Caco-2 (cell line): ENCODE measurements at regions not wholly inside any gene's neighbourhood (a gene's known extent, or its start where the extent isn't known, plus 50 kb on each side); places are given as distances from the start of the nearest gene placed in this dataset.

Experiments used
- BruUV-seq: library from RNA; stranded (reverse); fragments of 400-500 nt; replicated peaks from 2 replicates; lab custom pipeline; 2021; lab: Mats Ljungman, UMichigan
- CTCF ChIA-PET: fragments of 300-600 bp; sonication (Branson Sonifier 250); formaldehyde crosslinking; loops from one replicate; lab custom pipeline; 2022; ENCODE audit warnings: antibody characterized with exemption; lab: Charles Lee
- POLR2A ChIA-PET: fragments of 300-600 bp; sonication (Branson Sonifier 250); formaldehyde crosslinking; loops from one replicate; lab custom pipeline; 2022; ENCODE audit warnings: antibody characterized with exemption; lab: Charles Lee
- DNase-seq, 2 experiments: peaks; one replicate each; pipeline versions ENCODE4 v3.0.0 to v3.0.0-alpha.2; 2020 to 2022
- H3K27me3 ChIP-seq: replicated peaks from 2 replicates; pipeline ENCODE4 v1.6.0; 2011; ENCODE audit warnings: low read length; ENCODE audit not compliant: control insufficient read depth, insufficient read depth
- H3K36me3 ChIP-seq: 2 replicates; pipeline ENCODE4 v1.5.1; 2011; ENCODE audit warnings: low read length; ENCODE audit not compliant: control insufficient read depth, insufficient read depth
- H3K4me1 ChIP-seq: fragments of 250-450 bp; sonication (Bioruptor Pico); 2 replicates; pipeline ENCODE4 v1.5.1; 2020; ENCODE audit warnings: mild to moderate bottlenecking
- H3K4me3 ChIP-seq: 2 replicates; pipeline ENCODE4 v1.5.1; 2011; ENCODE audit warnings: low read depth, mild to moderate bottlenecking, control low read depth, low read length
- H3K9me3 ChIP-seq: fragments of 250-450 bp; sonication (Bioruptor Pico); 2 replicates; pipeline ENCODE4 v1.5.1; 2020; ENCODE audit warnings: mild to moderate bottlenecking, moderate library complexity
- H3K27ac Mint-ChIP-seq: one replicate; pipeline ENCODE4 v1.8.0; 2022; ENCODE audit warnings: mixed read lengths; ENCODE audit not compliant: unreplicated experiment
- H3K27me3 Mint-ChIP-seq: one replicate; pipeline ENCODE4 v1.8.0; 2022; ENCODE audit warnings: mixed read lengths; ENCODE audit not compliant: insufficient read depth, unreplicated experiment
- H3K36me3 Mint-ChIP-seq: one replicate; pipeline ENCODE4 v1.8.0; 2022; ENCODE audit warnings: mild to moderate bottlenecking, mixed read lengths; ENCODE audit not compliant: insufficient read depth, unreplicated experiment
- H3K4me1 Mint-ChIP-seq: one replicate; pipeline ENCODE4 v1.8.0; 2022; ENCODE audit warnings: low read depth, mixed read lengths; ENCODE audit not compliant: unreplicated experiment
- H3K4me3 Mint-ChIP-seq: one replicate; pipeline ENCODE4 v1.8.0; 2022; ENCODE audit warnings: mild to moderate bottlenecking, moderate library complexity, mixed read lengths; ENCODE audit not compliant: unreplicated experiment
- H3K9me3 Mint-ChIP-seq: one replicate; pipeline ENCODE4 v1.8.0; 2022; ENCODE audit warnings: mixed read lengths; ENCODE audit not compliant: unreplicated experiment
- intact Hi-C: fragments of 100-400 bp; cut with micrococcal nuclease; formaldehyde crosslinking; loops from one replicate; pipeline ENCODE4 v1.10.0; 2022; ENCODE audit not compliant: unreplicated experiment
- TF ChIP-seq, protein P1 (sequence below), 2 experiments: fragments of 200-600 bp in 1 of 2; IDR thresholded peaks; 1 replicate in 1 of 2; 2 replicates in 1 of 2; pipeline versions ENCODE4 v1.5.1 to v1.8.0; 2011 to 2022; ENCODE audit warnings: antibody characterized with exemption in 1 of 2, control low read depth in 1 of 2, inconsistent platforms in 1 of 2, low read depth in 1 of 2, low read length in 1 of 2, mild to moderate bottlenecking in 1 of 2, moderate library complexity in 1 of 2; ENCODE audit not compliant: insufficient read depth in 1 of 2, severe bottlenecking in 1 of 2, unreplicated experiment in 1 of 2

- Mint-ChIP-seq H3K27ac (no peak overlapping the region), H3K36me3 (no peaks in the 10 kb centered on the region), H3K4me1 (peaks cover 7% of the 10 kb centered on the region), H3K9me3 (no peaks in the 10 kb centered on the region), H3K4me3 (no peak overlapping the region), H3K27me3 (no peaks in the 10 kb centered on the region)
- Histone ChIP-seq H3K9me3 (no peaks in the 10 kb centered on the region), H3K4me3 (no peak overlapping the region), H3K27me3 (no peaks in the 10 kb centered on the region), H3K4me1 (no peaks in the 10 kb centered on the region), H3K36me3 (no peaks in the 10 kb centered on the region)
- CTCF ChIA-PET = no interaction called here
- no peak for DNase-seq
- intact Hi-C loops = no loop called here
- BruUV-seq = no TSS peak
- TF ChIP-seq, protein P1, sequence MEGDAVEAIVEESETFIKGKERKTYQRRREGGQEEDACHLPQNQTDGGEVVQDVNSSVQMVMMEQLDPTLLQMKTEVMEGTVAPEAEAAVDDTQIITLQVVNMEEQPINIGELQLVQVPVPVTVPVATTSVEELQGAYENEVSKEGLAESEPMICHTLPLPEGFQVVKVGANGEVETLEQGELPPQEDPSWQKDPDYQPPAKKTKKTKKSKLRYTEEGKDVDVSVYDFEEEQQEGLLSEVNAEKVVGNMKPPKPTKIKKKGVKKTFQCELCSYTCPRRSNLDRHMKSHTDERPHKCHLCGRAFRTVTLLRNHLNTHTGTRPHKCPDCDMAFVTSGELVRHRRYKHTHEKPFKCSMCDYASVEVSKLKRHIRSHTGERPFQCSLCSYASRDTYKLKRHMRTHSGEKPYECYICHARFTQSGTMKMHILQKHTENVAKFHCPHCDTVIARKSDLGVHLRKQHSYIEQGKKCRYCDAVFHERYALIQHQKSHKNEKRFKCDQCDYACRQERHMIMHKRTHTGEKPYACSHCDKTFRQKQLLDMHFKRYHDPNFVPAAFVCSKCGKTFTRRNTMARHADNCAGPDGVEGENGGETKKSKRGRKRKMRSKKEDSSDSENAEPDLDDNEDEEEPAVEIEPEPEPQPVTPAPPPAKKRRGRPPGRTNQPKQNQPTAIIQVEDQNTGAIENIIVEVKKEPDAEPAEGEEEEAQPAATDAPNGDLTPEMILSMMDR (IDR thresholded peaks at IDR 0.05; ENCODE audit: insufficient read depth in 1 of 2, low read depth in 1 of 2, low read length in 1 of 2, severe bottlenecking in 1 of 2, unreplicated experiment in 1 of 2) = no peak
- POLR2A ChIA-PET = no interaction called here
These were observed 234.1 kb upstream of the POGK start for GRCh38 chr1:166605137-166605536.

GRCh38 chr1:166612886-166613285, 226.4 kb upstream of the POGK start:
- H3K4me1 Mint-ChIP-seq = no peaks in the 10 kb centered on the region
- POLR2A ChIA-PET = no interaction called here

GRCh38 chr1:166616206-166616605, 223.1 kb upstream of the POGK start:
- CTCF ChIA-PET = no interaction called here
- intact Hi-C loops = no loop called here

More at GRCh38 chr1:166612886-166613285, 226.4 kb upstream of the POGK start:
- H3K36me3 Mint-ChIP-seq = no peaks in the 10 kb centered on the region
- no peak for DNase-seq
- H3K27ac Mint-ChIP-seq = no peak overlapping the region
- BruUV-seq = no TSS peak
- no peak overlapping the region for H3K4me3 ChIP-seq
- no peaks in the 10 kb centered on the region for H3K27me3 Mint-ChIP-seq
- no peaks in the 10 kb centered on the region for H3K36me3 ChIP-seq
- H3K9me3 ChIP-seq = no peaks in the 10 kb centered on the region
- H3K4me3 Mint-ChIP-seq = no peak overlapping the region
- TF ChIP-seq, protein P1 (IDR thresholded peaks at IDR 0.05; ENCODE audit: insufficient read depth in 1 of 2, low read depth in 1 of 2, low read length in 1 of 2, severe bottlenecking in 1 of 2, unreplicated experiment in 1 of 2) = no peak
- CTCF ChIA-PET = no interaction called here
- no peaks in the 10 kb centered on the region for H3K4me1 ChIP-seq
- intact Hi-C loops = no loop called here
- H3K27me3 ChIP-seq = no peaks in the 10 kb centered on the region
- no peaks in the 10 kb centered on the region for H3K9me3 Mint-ChIP-seq

More at GRCh38 chr1:166616206-166616605, 223.1 kb upstream of the POGK start:
- H3K36me3 Mint-ChIP-seq = no peaks in the 10 kb centered on the region
- H3K4me1 ChIP-seq = no peaks in the 10 kb centered on the region
- no peak overlapping the region for H3K27ac Mint-ChIP-seq
- H3K9me3 Mint-ChIP-seq = no peaks in the 10 kb centered on the region
- no peaks in the 10 kb centered on the region for H3K9me3 ChIP-seq
- no peaks in the 10 kb centered on the region for H3K27me3 ChIP-seq
- BruUV-seq = no TSS peak
- H3K27me3 Mint-ChIP-seq = no peaks in the 10 kb centered on the region
- POLR2A ChIA-PET = no interaction called here
- no peak for DNase-seq
- no peaks in the 10 kb centered on the region for H3K4me1 Mint-ChIP-seq
- H3K36me3 ChIP-seq = no peaks in the 10 kb centered on the region
- no peak overlapping the region for H3K4me3 Mint-ChIP-seq
- TF ChIP-seq, protein P1 (IDR thresholded peaks at IDR 0.05; ENCODE audit: insufficient read depth in 1 of 2, low read depth in 1 of 2, low read length in 1 of 2, severe bottlenecking in 1 of 2, unreplicated experiment in 1 of 2) = no peak
- H3K4me3 ChIP-seq = no peak overlapping the region
